Sigmoid colon (tissue), 4 donors: ENCODE measurements at regions not wholly inside any gene's neighbourhood (a gene's known extent, or its start where the extent isn't known, plus 50 kb on each side); places are given as distances from the start of the nearest gene placed in this dataset.

ENCODE experiments used
- POLR2A ChIP-seq, 2 donors: fragments of 450-650 bp; IDR thresholded peaks; one replicate each; pipeline ENCODE4 v1.6.1; 2016; ENCODE audit warnings: antibody characterized with exemption in 2 of 2, mild to moderate bottlenecking in 2 of 2, moderate library complexity in 2 of 2
- POLR2AphosphoS5 ChIP-seq, 4 donors: sonication (generic); formaldehyde crosslinking; IDR thresholded peaks; one replicate each; pipeline ENCODE4 v1.6.1; 2017; ENCODE audit warnings: antibody characterized with exemption in 4 of 4
- TF ChIP-seq, protein P1 (sequence below), 4 experiments: fragments of 450-650 bp in 3 of 4; fragments of 200-600 bp in 1 of 4; IDR thresholded peaks; one replicate each; pipeline ENCODE4 v1.5.1; 2016 to 2019; ENCODE audit warnings: antibody characterized with exemption in 4 of 4, mild to moderate bottlenecking in 3 of 4, moderate library complexity in 2 of 4

DNA sequence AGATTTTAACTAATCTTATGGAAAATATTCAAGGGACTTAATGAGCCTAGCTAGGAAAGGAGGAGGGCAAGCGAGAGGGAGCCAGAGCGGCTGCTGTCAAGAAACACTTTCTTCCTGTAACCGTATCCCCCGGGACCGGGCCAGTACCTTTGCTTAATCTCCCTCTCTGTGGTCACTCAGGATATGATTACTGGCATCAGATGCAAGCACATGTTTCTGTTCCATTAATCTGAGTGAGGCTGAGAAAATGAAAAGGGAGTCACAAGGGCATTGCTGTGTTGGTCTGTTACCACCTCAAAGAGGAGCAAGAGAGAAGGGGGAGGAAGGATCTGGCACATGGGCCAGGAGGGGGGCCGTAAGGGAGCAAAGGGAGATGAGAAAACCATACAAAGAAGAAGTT lies 356.7 kb upstream of the GATB start:
- TF ChIP-seq, protein P1, sequence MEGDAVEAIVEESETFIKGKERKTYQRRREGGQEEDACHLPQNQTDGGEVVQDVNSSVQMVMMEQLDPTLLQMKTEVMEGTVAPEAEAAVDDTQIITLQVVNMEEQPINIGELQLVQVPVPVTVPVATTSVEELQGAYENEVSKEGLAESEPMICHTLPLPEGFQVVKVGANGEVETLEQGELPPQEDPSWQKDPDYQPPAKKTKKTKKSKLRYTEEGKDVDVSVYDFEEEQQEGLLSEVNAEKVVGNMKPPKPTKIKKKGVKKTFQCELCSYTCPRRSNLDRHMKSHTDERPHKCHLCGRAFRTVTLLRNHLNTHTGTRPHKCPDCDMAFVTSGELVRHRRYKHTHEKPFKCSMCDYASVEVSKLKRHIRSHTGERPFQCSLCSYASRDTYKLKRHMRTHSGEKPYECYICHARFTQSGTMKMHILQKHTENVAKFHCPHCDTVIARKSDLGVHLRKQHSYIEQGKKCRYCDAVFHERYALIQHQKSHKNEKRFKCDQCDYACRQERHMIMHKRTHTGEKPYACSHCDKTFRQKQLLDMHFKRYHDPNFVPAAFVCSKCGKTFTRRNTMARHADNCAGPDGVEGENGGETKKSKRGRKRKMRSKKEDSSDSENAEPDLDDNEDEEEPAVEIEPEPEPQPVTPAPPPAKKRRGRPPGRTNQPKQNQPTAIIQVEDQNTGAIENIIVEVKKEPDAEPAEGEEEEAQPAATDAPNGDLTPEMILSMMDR (IDR thresholded peaks at IDR 0.05), result no peak
- no peak for TF ChIP-seq POLR2A (IDR thresholded peaks at IDR 0.05)
- TF ChIP-seq POLR2AphosphoS5 (IDR thresholded peaks at IDR 0.05), result no peak
